HUES48 (cell line): ENCODE measurements at regions not wholly inside any gene's neighbourhood (a gene's known extent, or its start where the extent isn't known, plus 50 kb on each side); places are given as distances from the start of the nearest gene placed in this dataset.

Experiments
- H3K27ac ChIP-seq: one replicate; pipeline ENCODE4 v1.7.0; 2013; ENCODE audit warnings: low read depth, low read length, inconsistent platforms
- H3K27me3 ChIP-seq: 2 replicates; pipeline ENCODE4 v1.6.1; 2013; ENCODE audit warnings: mild to moderate bottlenecking, low read length; ENCODE audit not compliant: control insufficient read depth, insufficient read depth
- H3K36me3 ChIP-seq: 2 replicates; pipeline ENCODE4 v1.6.1; 2013; ENCODE audit warnings: low read length; ENCODE audit not compliant: control insufficient read depth, insufficient read depth
- H3K4me1 ChIP-seq: 2 replicates; pipeline ENCODE4 v1.6.1; 2013; ENCODE audit warnings: mild to moderate bottlenecking, low read length; ENCODE audit not compliant: control insufficient read depth, insufficient read depth
- H3K4me3 ChIP-seq: 2 replicates; pipeline ENCODE4 v1.5.1; 2013; ENCODE audit warnings: mild to moderate bottlenecking, low read depth, low read length
- H3K9ac ChIP-seq: 2 replicates; pipeline ENCODE4 v1.6.1; 2013; ENCODE audit warnings: mild to moderate bottlenecking, low read depth, low read length, moderate library complexity
- H3K9me3 ChIP-seq: 2 replicates; pipeline ENCODE4 v1.6.1; 2013; ENCODE audit warnings: low read length; ENCODE audit not compliant: control insufficient read depth, insufficient read depth

- peaks cover 5% of the 10 kb centered on the region for H3K4me1 ChIP-seq
- H3K27me3 ChIP-seq: no peaks in the 10 kb centered on the region
- no peaks in the 10 kb centered on the region for H3K36me3 ChIP-seq
- H3K27ac ChIP-seq: no peak overlapping the region
- H3K9ac ChIP-seq: no peak overlapping the region
- H3K9me3 ChIP-seq: no peaks in the 10 kb centered on the region
- no peak overlapping the region for H3K4me3 ChIP-seq
Observed at GRCh38 chr18:41724195-41724594, 230.8 kb upstream of the PIK3C3 start.

- H3K27ac ChIP-seq: peak overlapping the region; percentile 10
- H3K9me3 ChIP-seq: no peaks in the 10 kb centered on the region
- H3K4me1 ChIP-seq: peaks cover 5% of the 10 kb centered on the region
- H3K36me3 ChIP-seq: no peaks in the 10 kb centered on the region
- H3K9ac ChIP-seq: no peak overlapping the region
- no peak overlapping the region for H3K4me3 ChIP-seq
- no peaks in the 10 kb centered on the region for H3K27me3 ChIP-seq
Observed at GRCh38 chr18:41721103-41721790, 233.8 kb upstream of the PIK3C3 start.

GRCh38 chr18:41720226-41720625 is 234.8 kb upstream of the PIK3C3 start:
- H3K4me3 ChIP-seq: no peak overlapping the region
- H3K27me3 ChIP-seq: no peaks in the 10 kb centered on the region
- H3K9me3 ChIP-seq: no peaks in the 10 kb centered on the region
- H3K4me1 ChIP-seq: peaks cover 5% of the 10 kb centered on the region
- H3K36me3 ChIP-seq: no peaks in the 10 kb centered on the region
- no peak overlapping the region for H3K9ac ChIP-seq
- H3K27ac ChIP-seq: no peak overlapping the region

GRCh38 chr18:41719808-41720207 is 235.2 kb upstream of the PIK3C3 start:
- Histone ChIP-seq H3K4me3 (no peak overlapping the region), H3K9ac (no peak overlapping the region), H3K27ac (no peak overlapping the region), H3K36me3 (no peaks in the 10 kb centered on the region), H3K9me3 (no peaks in the 10 kb centered on the region), H3K4me1 (peaks cover 5% of the 10 kb centered on the region), H3K27me3 (no peaks in the 10 kb centered on the region)

GRCh38 chr18:41714872-41715271 is 240.2 kb upstream of the PIK3C3 start:
- no peaks in the 10 kb centered on the region for H3K4me1 ChIP-seq
- no peak overlapping the region for H3K9ac ChIP-seq
- H3K27me3 ChIP-seq: no peaks in the 10 kb centered on the region
- no peaks in the 10 kb centered on the region for H3K9me3 ChIP-seq
- no peaks in the 10 kb centered on the region for H3K36me3 ChIP-seq
- no peak overlapping the region for H3K27ac ChIP-seq
- H3K4me3 ChIP-seq: no peak overlapping the region

GRCh38 chr18:41713969-41714825 is 240.8 kb upstream of the PIK3C3 start:
- no peak overlapping the region for H3K9ac ChIP-seq

GRCh38 chr18:41706301-41706700 is 248.7 kb upstream of the PIK3C3 start:
- H3K9ac ChIP-seq: no peak overlapping the region
- no peaks in the 10 kb centered on the region for H3K9me3 ChIP-seq
- H3K36me3 ChIP-seq: no peaks in the 10 kb centered on the region
- no peak overlapping the region for H3K27ac ChIP-seq
- peaks cover 4% of the 10 kb centered on the region; the same call in 1 of the 2 replicates for H3K4me1 ChIP-seq
- no peak overlapping the region for H3K4me3 ChIP-seq
- H3K27me3 ChIP-seq: no peaks in the 10 kb centered on the region

More at GRCh38 chr18:41713969-41714825, 240.8 kb upstream of the PIK3C3 start:
- no peak overlapping the region for H3K4me3 ChIP-seq
- no peaks in the 10 kb centered on the region for H3K36me3 ChIP-seq
- H3K9me3 ChIP-seq: no peaks in the 10 kb centered on the region
- no peak overlapping the region for H3K27ac ChIP-seq
- H3K4me1 ChIP-seq: no peaks in the 10 kb centered on the region
- no peaks in the 10 kb centered on the region for H3K27me3 ChIP-seq

- Histone ChIP-seq H3K9me3 (no peaks in the 10 kb centered on the region), H3K27ac (peak overlapping the region; percentile 17), H3K4me1 (peaks cover 4% of the 10 kb centered on the region; the same call in 1 of the 2 replicates), H3K27me3 (no peaks in the 10 kb centered on the region), H3K36me3 (no peaks in the 10 kb centered on the region), H3K9ac (no peak overlapping the region), H3K4me3 (no peak overlapping the region)
Observed at GRCh38 chr18:41703744-41704530, 251.1 kb upstream of the PIK3C3 start.

GRCh38 chr18:41700416-41700815 is 254.6 kb upstream of the PIK3C3 start:
- H3K4me3 ChIP-seq: no peak overlapping the region
- H3K9me3 ChIP-seq: no peaks in the 10 kb centered on the region
- H3K4me1 ChIP-seq: peaks cover 4% of the 10 kb centered on the region; the same call in 1 of the 2 replicates
- H3K27me3 ChIP-seq: no peaks in the 10 kb centered on the region
- H3K36me3 ChIP-seq: no peaks in the 10 kb centered on the region
- no peak overlapping the region for H3K9ac ChIP-seq
- H3K27ac ChIP-seq: no peak overlapping the region

- H3K4me1 ChIP-seq: peaks cover 8% of the 10 kb centered on the region; the same call in 1 of the 2 replicates
- no peak overlapping the region for H3K9ac ChIP-seq
- H3K36me3 ChIP-seq: no peaks in the 10 kb centered on the region
- H3K27me3 ChIP-seq: no peaks in the 10 kb centered on the region
- no peaks in the 10 kb centered on the region for H3K9me3 ChIP-seq
- H3K27ac ChIP-seq: no peak overlapping the region
- no peak overlapping the region for H3K4me3 ChIP-seq
Observed at GRCh38 chr18:41695441-41695840, 259.6 kb upstream of the PIK3C3 start.
